ENCODE measurements at regions not wholly inside any gene's neighbourhood (a gene's known extent, or its start where the extent isn't known, plus 50 kb on each side); places are given as distances from the start of the nearest gene placed in this dataset.

DNA sequence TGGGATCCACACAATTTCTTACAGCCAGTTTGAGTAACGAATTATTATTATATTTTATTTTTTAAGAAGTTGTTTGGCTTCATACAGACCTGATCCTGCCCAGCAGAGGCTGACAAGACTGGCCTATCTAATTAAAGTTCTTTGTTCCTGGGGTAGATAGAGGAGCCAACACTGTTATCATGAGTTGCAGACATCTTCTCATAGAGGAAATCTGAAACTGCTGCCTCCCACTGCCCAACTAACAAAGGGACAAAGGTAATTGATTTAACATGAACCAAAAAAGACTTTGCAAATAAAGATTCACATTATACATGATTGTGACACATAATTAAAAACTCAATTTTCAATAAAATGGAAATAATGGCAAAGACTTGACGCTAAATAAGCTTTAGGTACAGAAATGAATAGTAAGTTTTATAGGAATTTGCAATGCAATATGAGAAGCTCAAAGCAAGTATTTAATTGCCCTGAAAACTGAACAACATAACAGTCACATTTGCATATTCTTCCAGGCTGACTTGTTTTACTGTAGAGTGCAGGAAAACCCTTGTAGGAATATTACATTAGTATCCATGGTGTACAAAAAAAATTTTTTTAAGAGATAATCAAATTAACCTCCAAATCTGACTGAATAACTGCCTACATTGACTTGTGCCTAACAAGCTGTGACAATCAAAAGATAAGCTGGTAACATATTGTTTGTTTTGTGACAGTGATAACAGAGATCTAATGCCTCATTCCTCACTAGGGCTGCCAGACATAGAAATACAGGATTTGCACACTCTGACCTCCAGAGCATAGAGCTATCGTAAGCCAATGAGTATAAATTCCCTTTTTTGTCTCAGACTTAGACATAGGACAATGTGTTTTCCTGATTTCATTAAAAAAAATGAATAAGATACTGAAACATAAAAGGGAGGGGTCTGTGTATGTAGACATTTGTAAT, 273.2 kb downstream of the MFSD1 start:
- H3K4me1 Mint-ChIP-seq = no peaks in the 10 kb centered on the region
- H3K27me3 ChIP-seq (ENCODE audit: control insufficient read depth in 2 of 2, insufficient read depth in 2 of 2, low read length in 2 of 2) = no peaks in the 10 kb centered on the region
- no peaks in the 10 kb centered on the region for H3K36me3 ChIP-seq (ENCODE audit: control insufficient read depth in 2 of 3, insufficient read depth in 3 of 3, low read length in 3 of 3)
- H3K4me3 ChIP-seq (ENCODE audit: low read length) = no peak overlapping the region
- DNase-seq (no peak), ATAC-seq (no peak)
- H3K27ac ChIP-seq (ENCODE audit: low read depth, low read length) = no peak overlapping the region
- no peaks in the 10 kb centered on the region for H3K36me3 Mint-ChIP-seq
- ChIA-PET POLR2A (no interaction called here), CTCF (no interaction called here)
- H3K9me3 Mint-ChIP-seq = peaks cover 0 to 5% (median 0%) of the 10 kb centered on the region in 11 donors
- no peaks in the 10 kb centered on the region for H3K9me3 ChIP-seq (ENCODE audit: control insufficient read depth in 2 of 3, low read length in 3 of 3)
- H3K27me3 Mint-ChIP-seq = peaks cover 0 to 13% (median 4%) of the 10 kb centered on the region in 5 donors
- intact Hi-C loops (cut with micrococcal nuclease) = no loop called here
- H3K27ac Mint-ChIP-seq = no peak overlapping the region
- no peaks in the 10 kb centered on the region for H3K4me1 ChIP-seq (ENCODE audit: control insufficient read depth in 2 of 2, insufficient read depth in 2 of 2, low read length in 2 of 2)
- no peak overlapping the region for H3K4me3 Mint-ChIP-seq

GRCh38 chr3:159077860-159078259, 276.0 kb downstream of the MFSD1 start:
- no peak overlapping the region for H3K27ac ChIP-seq (ENCODE audit: low read depth, low read length)
- H3K9me3 Mint-ChIP-seq = peaks cover 0 to 12% (median 2%) of the 10 kb centered on the region in 11 donors
- no peak overlapping the region for H3K27ac Mint-ChIP-seq
- CTCF ChIA-PET = no interaction called here
- H3K9me3 ChIP-seq (ENCODE audit: control insufficient read depth in 2 of 3, low read length in 3 of 3) = no peaks in the 10 kb centered on the region
- POLR2A ChIA-PET = no interaction called here
- no peaks in the 10 kb centered on the region for H3K27me3 ChIP-seq (ENCODE audit: control insufficient read depth in 2 of 2, insufficient read depth in 2 of 2, low read length in 2 of 2)
- H3K4me1 Mint-ChIP-seq = no peaks in the 10 kb centered on the region
- H3K4me3 Mint-ChIP-seq = no peak overlapping the region
- no peaks in the 10 kb centered on the region for H3K36me3 Mint-ChIP-seq
- peaks cover 0 to 8% (median under 1%) of the 10 kb centered on the region in 5 donors for H3K27me3 Mint-ChIP-seq
- no peaks in the 10 kb centered on the region for H3K36me3 ChIP-seq (ENCODE audit: control insufficient read depth in 2 of 3, insufficient read depth in 3 of 3, low read length in 3 of 3)
- ATAC-seq (no peak), DNase-seq (no peak)
- intact Hi-C loops (cut with micrococcal nuclease) = no loop called here
- no peak overlapping the region for H3K4me3 ChIP-seq (ENCODE audit: low read length)
- H3K4me1 ChIP-seq (ENCODE audit: control insufficient read depth in 2 of 2, insufficient read depth in 2 of 2, low read length in 2 of 2) = no peaks in the 10 kb centered on the region

DNA sequence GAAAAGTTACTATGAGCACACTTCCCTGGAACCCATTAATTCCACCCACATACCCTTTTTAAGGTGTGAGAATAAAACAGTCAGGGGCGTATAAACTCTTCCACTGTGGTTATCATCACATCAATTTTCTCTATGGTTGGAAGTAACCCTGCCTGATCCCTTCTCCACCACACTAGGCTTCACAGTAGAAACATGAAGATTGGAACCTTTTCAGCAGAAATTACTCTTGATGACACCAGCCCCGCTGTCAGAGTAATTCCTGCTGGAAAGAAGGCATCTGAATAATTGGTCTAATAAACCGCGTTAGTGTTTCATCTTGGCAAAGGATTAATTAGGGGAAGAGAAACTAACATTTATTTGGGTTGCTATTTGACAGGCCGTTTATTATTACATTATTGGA, 278.4 kb downstream of the MFSD1 start:
- Mint-ChIP-seq H3K36me3 (no peaks in the 10 kb centered on the region), H3K27ac (no peak overlapping the region), H3K4me3 (no peak overlapping the region), H3K4me1 (no peaks in the 10 kb centered on the region), H3K27me3 (no peaks in the 10 kb centered on the region), H3K9me3 (peaks cover 0 to 12% (median 6%) of the 10 kb centered on the region in 11 donors)
- DNase-seq (no peak), ATAC-seq (no peak)
- H3K4me1 ChIP-seq (ENCODE audit: control insufficient read depth in 2 of 2, insufficient read depth in 2 of 2, low read length in 2 of 2) = no peaks in the 10 kb centered on the region
- intact Hi-C loops (cut with micrococcal nuclease) = no loop called here
- no peak overlapping the region for H3K4me3 ChIP-seq (ENCODE audit: low read length)
- ChIA-PET POLR2A (no interaction called here), CTCF (no interaction called here)
- no peaks in the 10 kb centered on the region for H3K9me3 ChIP-seq (ENCODE audit: control insufficient read depth in 2 of 3, low read length in 3 of 3)
- H3K27me3 ChIP-seq (ENCODE audit: control insufficient read depth in 2 of 2, insufficient read depth in 2 of 2, low read length in 2 of 2) = no peaks in the 10 kb centered on the region
- H3K27ac ChIP-seq (ENCODE audit: low read depth, low read length) = no peak overlapping the region
- no peaks in the 10 kb centered on the region for H3K36me3 ChIP-seq (ENCODE audit: control insufficient read depth in 2 of 3, insufficient read depth in 3 of 3, low read length in 3 of 3)

DNA sequence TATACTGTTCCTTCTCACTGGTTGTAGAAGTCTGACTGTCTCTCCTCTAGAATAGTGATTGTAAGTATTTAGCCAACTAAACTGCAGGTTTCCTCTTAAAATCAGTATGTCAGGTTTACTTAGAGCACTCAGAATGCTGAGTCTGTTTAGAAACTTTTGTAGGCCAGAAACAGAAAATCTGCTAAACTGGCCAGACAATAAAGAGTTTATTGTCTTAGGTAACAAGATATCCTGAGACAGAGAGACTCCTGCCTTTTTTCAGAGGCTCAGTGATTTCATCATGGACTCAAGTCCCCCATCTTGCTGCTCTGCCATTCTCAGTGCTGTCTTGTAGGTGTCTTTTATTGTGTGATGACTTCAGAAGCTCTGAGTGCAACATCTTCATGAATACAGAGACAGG, 279.0 kb downstream of the MFSD1 start:
- no peak overlapping the region for H3K4me3 Mint-ChIP-seq
- no peaks in the 10 kb centered on the region for H3K36me3 Mint-ChIP-seq
- POLR2A ChIA-PET = no interaction called here
- no peak overlapping the region for H3K27ac ChIP-seq (ENCODE audit: low read depth, low read length)
- H3K27me3 ChIP-seq (ENCODE audit: control insufficient read depth in 2 of 2, insufficient read depth in 2 of 2, low read length in 2 of 2) = no peaks in the 10 kb centered on the region
- no peaks in the 10 kb centered on the region for H3K27me3 Mint-ChIP-seq
- no peak overlapping the region for H3K27ac Mint-ChIP-seq
- H3K9me3 Mint-ChIP-seq = peaks cover 0 to 12% (median 6%) of the 10 kb centered on the region in 11 donors
- no peak overlapping the region for H3K4me3 ChIP-seq (ENCODE audit: low read length)
- H3K4me1 ChIP-seq (ENCODE audit: control insufficient read depth in 2 of 2, insufficient read depth in 2 of 2, low read length in 2 of 2) = no peaks in the 10 kb centered on the region
- no peak for DNase-seq
- H3K9me3 ChIP-seq (ENCODE audit: control insufficient read depth in 2 of 3, low read length in 3 of 3) = no peaks in the 10 kb centered on the region
- CTCF ChIA-PET = no interaction called here
- intact Hi-C loops (cut with micrococcal nuclease) = no loop called here
- no peaks in the 10 kb centered on the region for H3K4me1 Mint-ChIP-seq
- ATAC-seq = no peak
- no peaks in the 10 kb centered on the region for H3K36me3 ChIP-seq (ENCODE audit: control insufficient read depth in 2 of 3, insufficient read depth in 3 of 3, low read length in 3 of 3)

- H3K4me3 ChIP-seq (ENCODE audit: low read length) = no peak overlapping the region
- H3K4me3 Mint-ChIP-seq = no peak overlapping the region
- peaks cover 0 to 12% (median 6%) of the 10 kb centered on the region in 11 donors for H3K9me3 Mint-ChIP-seq
- H3K27me3 Mint-ChIP-seq = no peaks in the 10 kb centered on the region
- H3K27me3 ChIP-seq (ENCODE audit: control insufficient read depth in 2 of 2, insufficient read depth in 2 of 2, low read length in 2 of 2) = no peaks in the 10 kb centered on the region
- no peak overlapping the region for H3K27ac ChIP-seq (ENCODE audit: low read depth, low read length)
- H3K4me1 Mint-ChIP-seq = no peaks in the 10 kb centered on the region
- no peaks in the 10 kb centered on the region for H3K36me3 Mint-ChIP-seq
- DNase-seq (no peak), ATAC-seq (no peak)
- intact Hi-C loops (cut with micrococcal nuclease) = no loop called here
- no peaks in the 10 kb centered on the region for H3K4me1 ChIP-seq (ENCODE audit: control insufficient read depth in 2 of 2, insufficient read depth in 2 of 2, low read length in 2 of 2)
- H3K9me3 ChIP-seq (ENCODE audit: control insufficient read depth in 2 of 3, low read length in 3 of 3) = no peaks in the 10 kb centered on the region
- ChIA-PET CTCF (no interaction called here), POLR2A (no interaction called here)
- no peaks in the 10 kb centered on the region for H3K36me3 ChIP-seq (ENCODE audit: control insufficient read depth in 2 of 3, insufficient read depth in 3 of 3, low read length in 3 of 3)
- H3K27ac Mint-ChIP-seq = no peak overlapping the region
Measured at GRCh38 chr3:159082519-159082918, 280.7 kb downstream of the MFSD1 start.

DNA sequence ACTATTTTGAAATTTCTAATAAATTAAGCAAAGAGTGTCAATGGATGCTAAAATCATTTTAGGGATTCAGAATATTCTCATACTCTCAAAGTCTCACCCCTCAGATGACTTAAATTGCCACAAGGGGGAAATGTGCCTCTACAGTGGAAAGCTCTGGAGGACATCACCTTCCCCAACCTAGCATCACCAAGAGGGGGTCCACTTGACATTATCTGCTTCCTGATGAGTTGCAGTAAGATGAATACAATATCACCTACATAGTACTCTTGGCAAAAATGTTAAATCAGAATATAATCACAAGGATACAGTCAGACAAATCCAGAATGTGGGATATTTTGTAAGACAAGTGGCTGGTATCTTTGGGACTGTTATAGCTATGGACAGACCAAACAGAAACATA, 290.1 kb downstream of the MFSD1 start:
- Histone ChIP-seq H3K4me3 (ENCODE audit: low read length) (no peak overlapping the region), H3K36me3 (ENCODE audit: control insufficient read depth in 2 of 3, insufficient read depth in 3 of 3, low read length in 3 of 3) (no peaks in the 10 kb centered on the region), H3K27ac (ENCODE audit: low read depth, low read length) (no peak overlapping the region), H3K9me3 (ENCODE audit: control insufficient read depth in 2 of 3, low read length in 3 of 3) (no peaks in the 10 kb centered on the region), H3K4me1 (ENCODE audit: control insufficient read depth in 2 of 2, insufficient read depth in 2 of 2, low read length in 2 of 2) (no peaks in the 10 kb centered on the region), H3K27me3 (ENCODE audit: control insufficient read depth in 2 of 2, insufficient read depth in 2 of 2, low read length in 2 of 2) (no peaks in the 10 kb centered on the region)
- ChIA-PET POLR2A (no interaction called here), CTCF (no interaction called here)
- Mint-ChIP-seq H3K27ac (no peak overlapping the region), H3K27me3 (no peaks in the 10 kb centered on the region), H3K4me1 (no peaks in the 10 kb centered on the region), H3K4me3 (no peak overlapping the region), H3K9me3 (peaks cover 0 to 8% (median 0%) of the 10 kb centered on the region in 11 donors), H3K36me3 (no peaks in the 10 kb centered on the region)
- intact Hi-C loops (cut with micrococcal nuclease) = no loop called here
- DNase-seq (no peak), ATAC-seq (no peak)

DNA sequence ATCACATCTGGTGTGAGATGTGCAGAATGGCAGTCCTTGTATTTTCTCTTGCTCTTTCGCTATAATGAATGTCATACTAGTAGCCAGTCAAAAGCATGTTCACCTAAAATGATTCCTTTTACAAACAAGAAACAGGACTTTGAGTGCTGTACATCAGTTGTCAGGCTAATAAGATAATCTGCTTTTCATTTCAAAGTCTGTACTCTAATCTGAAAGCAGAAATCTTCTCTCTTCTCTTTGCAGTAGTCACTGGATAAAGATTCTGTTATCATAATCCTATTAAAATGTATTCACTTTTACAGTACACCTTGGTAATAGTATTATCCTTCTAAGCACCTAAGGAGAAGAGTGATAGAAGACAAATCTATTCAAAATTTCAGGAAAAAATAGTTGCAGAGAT, 300.1 kb downstream of the MFSD1 start:
- ATAC-seq (no peak), DNase-seq (no peak)
- no peaks in the 10 kb centered on the region for H3K27me3 ChIP-seq (ENCODE audit: control insufficient read depth in 2 of 2, insufficient read depth in 2 of 2, low read length in 2 of 2)
- intact Hi-C loops (cut with micrococcal nuclease) = no loop called here
- no peak overlapping the region for H3K27ac ChIP-seq (ENCODE audit: low read depth, low read length)
- H3K36me3 Mint-ChIP-seq = peaks cover 0 to 4% (median 0%) of the 10 kb centered on the region in 5 donors
- H3K9me3 Mint-ChIP-seq = peaks cover 0 to 10% (median 4%) of the 10 kb centered on the region in 11 donors
- no peak overlapping the region for H3K27ac Mint-ChIP-seq
- POLR2A ChIA-PET = no interaction called here
- H3K4me1 Mint-ChIP-seq = no peaks in the 10 kb centered on the region
- H3K4me1 ChIP-seq (ENCODE audit: control insufficient read depth in 2 of 2, insufficient read depth in 2 of 2, low read length in 2 of 2) = no peaks in the 10 kb centered on the region
- H3K27me3 Mint-ChIP-seq = no peaks in the 10 kb centered on the region
- H3K4me3 Mint-ChIP-seq = no peak overlapping the region
- CTCF ChIA-PET = no interaction called here
- no peaks in the 10 kb centered on the region for H3K36me3 ChIP-seq (ENCODE audit: control insufficient read depth in 2 of 3, insufficient read depth in 3 of 3, low read length in 3 of 3)
- no peak overlapping the region for H3K4me3 ChIP-seq (ENCODE audit: low read length)
- H3K9me3 ChIP-seq (ENCODE audit: control insufficient read depth in 2 of 3, low read length in 3 of 3) = no peaks in the 10 kb centered on the region
